T follicular helper cell (primary cell): ENCODE measurements at regions not wholly inside any gene's neighbourhood (a gene's known extent, or its start where the extent isn't known, plus 50 kb on each side); places are given as distances from the start of the nearest gene placed in this dataset.
"Not testable (repeated sequence)": the region's sequence is repeated elsewhere in the genome, so short reads cannot be mapped to it uniquely, and the experiment has no call there.

Source experiments
- DNase-seq: peaks from one replicate; pipeline ENCODE4 v3.0.0-alpha.2; 2020; ENCODE audit warnings: low read depth

- DNase-seq = no peak
These were observed 359.7 kb upstream of the ZNF32 start for GRCh38 chr10:44008270-44008916.

DNA sequence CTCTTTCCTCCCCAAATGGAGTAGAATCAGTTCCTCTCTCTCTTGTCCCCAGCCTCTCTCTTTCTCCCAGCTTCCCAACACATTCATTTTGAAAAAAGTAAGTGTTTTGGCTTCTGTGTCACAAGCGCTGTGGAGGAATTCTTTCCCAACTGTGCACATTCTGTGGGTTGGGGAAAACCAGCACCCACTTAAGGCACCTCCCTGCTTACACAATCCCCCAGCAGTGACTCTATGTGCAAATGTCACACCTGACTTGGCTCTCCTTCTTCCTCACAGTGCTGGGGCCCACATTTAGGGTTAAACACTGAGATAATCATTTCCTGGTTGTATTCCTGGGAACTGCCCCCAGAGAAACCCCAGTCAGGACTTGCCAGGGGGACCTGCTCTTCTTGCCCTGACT, 358.1 kb upstream of the ZNF32 start:
- no peak for DNase-seq

- DNase-seq = no peak
These were observed 357.1 kb upstream of the ZNF32 start for GRCh38 chr10:44005788-44006099.

DNA sequence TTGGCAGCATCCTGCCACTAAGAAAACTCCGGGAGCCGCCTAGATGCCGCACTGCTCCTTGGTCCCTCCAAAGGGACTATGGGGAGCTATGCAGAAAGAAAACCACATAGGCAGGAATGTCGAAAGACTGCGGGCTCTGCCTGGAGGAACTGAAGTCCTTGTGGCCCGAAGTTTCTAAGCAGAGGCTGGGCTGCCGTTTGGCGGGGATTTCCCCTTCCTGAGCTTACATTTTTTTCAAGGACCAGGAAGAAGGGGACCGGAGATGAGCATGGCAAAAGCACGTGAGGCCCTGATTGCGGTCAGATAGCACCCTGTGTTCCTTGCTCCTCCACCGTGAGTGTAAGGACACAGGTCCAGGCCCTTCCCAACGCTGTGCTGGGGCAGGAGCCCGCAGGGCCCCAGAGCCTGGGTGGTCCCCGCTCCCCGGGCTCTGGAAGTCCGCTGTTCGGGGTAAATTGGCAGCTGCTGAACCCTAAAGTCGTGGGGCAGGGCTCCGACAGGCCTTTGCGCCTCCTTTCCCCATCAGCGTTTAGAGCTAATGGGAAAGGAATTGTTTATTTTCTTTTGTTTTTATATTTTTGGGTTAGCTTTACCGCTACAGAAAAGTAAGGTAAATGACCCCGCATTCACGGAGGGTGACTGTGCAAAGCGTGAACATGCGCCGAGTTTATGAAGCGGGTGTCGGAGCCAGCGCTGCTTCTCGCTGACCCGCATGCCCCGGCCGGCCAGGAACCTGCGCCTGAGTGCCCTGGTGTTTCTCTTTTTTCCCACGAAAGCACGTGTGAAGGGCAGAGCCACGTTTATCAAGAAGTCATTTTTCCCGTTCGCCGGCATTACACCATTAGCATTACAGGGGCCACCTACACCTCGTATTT, 356.5 kb upstream of the ZNF32 start:
- no peak for DNase-seq

DNA sequence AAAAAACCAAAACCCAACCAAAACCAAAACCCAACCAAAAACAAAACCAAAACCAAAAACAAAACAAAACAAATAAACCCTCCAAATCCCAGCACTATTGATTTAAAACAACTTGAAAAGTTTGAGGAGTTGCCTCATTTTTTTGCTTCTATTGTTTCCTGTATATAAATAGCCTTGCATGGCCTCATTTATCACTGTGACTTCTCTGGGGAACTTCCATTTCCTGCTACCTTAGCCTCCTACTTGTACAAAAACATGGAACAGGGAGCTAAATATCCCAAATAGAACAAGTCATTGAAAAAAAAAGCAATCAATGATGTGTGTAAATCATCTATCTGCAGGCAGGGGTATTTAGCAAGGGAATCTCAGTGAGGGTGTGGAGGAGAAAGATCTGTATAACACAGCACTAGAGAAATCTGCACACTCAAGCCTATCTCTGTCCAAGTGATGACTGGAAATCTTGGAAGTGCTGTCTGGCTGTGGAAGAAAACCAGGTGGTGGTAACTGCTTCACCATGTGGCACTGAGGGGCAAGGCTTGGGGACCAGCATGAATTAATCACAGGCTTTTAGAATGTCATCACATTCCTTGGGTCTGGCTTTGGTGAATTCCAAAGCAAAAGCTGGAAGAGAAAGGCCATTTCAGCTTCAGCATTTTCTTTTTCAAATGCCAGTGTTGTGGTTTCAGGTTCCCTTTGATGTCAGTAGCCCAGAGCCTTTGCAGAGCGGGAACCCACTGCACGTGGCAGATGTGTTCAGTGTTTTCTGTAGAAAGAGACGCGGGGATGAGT, 349.5 kb upstream of the ZNF32 start:
- no peak for DNase-seq

- DNase-seq = no peak
These were observed 348.6 kb upstream of the ZNF32 start for GRCh38 chr10:43997330-43997729.

DNA sequence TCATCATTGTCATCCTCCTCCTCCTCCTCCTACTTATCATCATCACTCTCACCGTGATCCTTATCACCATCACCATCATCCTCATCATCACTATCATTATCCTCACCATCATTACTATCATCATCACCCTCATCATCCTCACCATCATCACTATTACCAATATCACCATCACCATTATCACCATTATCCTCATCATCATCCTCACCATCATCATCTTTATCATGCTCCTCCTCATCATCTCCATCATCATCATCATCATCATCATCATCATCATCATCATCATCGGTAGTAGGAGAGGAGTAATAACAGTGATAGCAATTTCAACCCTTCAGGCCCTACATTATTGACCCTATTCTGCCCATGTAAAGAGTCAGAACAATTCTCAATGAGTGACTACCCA, 345.9 kb upstream of the ZNF32 start:
- no peak for DNase-seq

- DNase-seq = not testable (repeated sequence)
These were observed 344.1 kb upstream of the ZNF32 start for GRCh38 chr10:43992816-43993215.

- no peak for DNase-seq
These were observed 337.7 kb upstream of the ZNF32 start for GRCh38 chr10:43986374-43986773.

GRCh38 chr10:43985941-43986340, 337.3 kb upstream of the ZNF32 start:
- no peak for DNase-seq

DNA sequence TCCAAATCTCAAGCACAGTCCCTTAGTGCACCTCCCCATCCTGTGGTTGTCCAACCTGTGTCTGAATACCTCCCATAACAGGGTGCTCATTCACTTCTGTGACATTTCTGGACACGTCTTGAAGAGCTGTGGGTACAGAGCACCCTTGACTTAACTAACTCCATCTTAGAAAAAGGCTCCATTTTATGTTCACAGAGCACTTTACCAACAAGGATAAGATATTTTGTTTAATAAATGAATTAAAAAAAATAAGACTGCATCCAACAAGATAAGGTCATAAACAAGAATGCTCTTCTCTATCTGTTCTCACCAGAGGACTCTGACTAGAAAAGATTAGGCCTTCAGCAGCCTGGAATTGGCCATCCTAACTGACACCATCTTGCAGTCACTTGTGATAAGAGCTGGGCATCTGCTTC, 335.2 kb upstream of the ZNF32 start:
- DNase-seq = no peak

- DNase-seq = no peak
These were observed 334.7 kb upstream of the ZNF32 start for GRCh38 chr10:43983405-43983804.

GRCh38 chr10:43982250-43982649, 333.6 kb upstream of the ZNF32 start:
- DNase-seq = no peak

DNA sequence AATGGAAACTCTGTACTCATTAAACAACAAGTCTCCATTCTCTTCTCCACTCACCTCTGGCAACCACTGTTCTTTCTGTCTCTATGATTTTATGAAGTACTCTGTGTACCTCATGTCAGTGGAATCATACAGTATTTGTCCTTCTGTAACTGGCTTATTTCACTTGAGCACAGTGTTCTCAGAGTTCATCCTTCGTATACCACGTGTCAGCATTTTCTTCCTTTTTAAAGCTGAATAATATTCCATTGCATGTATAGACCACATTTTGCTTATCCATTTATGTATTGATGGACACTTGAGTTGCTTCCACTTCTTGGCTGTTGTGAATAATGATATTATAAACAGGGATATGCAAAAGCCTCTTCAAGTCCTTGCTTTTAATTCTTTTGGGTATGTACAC, 333.0 kb upstream of the ZNF32 start:
- DNase-seq = no peak

- DNase-seq = no peak
These were observed 332.6 kb upstream of the ZNF32 start for GRCh38 chr10:43981232-43981631.

DNA sequence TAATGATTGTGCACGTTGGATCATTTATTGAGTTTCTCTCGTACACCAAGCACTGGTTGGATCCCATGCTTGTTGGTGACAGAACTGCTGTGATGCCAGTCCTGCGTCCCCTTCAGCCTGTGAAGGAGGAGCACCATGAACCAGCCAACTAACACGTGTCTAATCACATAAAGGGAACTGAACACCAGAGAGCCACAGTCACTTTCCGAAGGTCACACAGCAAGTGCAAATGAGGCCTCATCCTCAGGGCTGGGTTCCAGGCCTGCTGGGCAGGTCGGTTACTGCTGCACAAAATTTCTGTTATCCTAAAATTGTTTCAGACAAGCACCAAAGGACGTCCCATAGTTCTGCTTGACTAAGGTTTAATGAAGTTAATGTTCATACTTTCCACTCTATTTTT, 332.0 kb upstream of the ZNF32 start:
- no peak for DNase-seq

GRCh38 chr10:43980313-43980712, 331.6 kb upstream of the ZNF32 start:
- DNase-seq = no peak

- no peak for DNase-seq
These were observed 330.9 kb upstream of the ZNF32 start for GRCh38 chr10:43979551-43979950.

GRCh38 chr10:43978936-43979335, 330.3 kb upstream of the ZNF32 start:
- no peak for DNase-seq

DNA sequence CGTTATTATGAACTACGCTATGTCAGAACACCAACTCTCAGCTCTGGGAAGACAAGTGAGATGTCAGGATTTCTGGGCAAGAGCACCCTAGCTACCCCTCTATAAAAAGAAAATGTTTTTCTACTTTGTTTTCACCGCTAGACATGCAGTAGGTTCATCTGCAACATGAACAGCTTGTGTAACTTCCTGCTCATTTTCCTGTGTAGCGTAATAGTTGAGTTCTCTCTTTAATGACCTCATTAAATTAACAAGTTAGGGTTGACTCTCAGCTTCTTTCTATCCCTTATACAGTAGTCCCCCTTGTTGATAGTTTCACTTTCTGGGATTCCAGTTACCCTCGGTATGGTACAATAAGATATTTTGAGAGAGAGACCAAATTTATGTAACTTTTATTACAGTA, 329.4 kb upstream of the ZNF32 start:
- no peak for DNase-seq

DNA sequence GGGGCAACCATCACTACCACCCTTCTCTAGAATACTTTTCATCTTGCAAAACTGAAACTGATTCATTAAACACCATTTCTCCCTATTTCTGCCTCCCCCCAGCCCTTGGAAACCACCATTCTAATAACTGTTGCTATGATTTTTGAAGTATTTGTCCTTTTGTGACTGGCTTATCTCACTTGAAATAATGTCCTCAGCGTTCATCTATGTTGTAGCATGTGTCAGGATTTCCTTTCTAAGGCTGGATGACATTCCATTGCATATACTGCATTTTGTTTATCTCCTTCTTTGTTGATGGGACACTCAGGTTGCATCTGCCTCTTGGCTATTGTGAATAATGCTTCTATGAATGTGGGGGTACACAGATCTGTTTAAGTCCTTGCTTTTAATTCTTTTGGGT, 327.6 kb upstream of the ZNF32 start:
- DNase-seq = no peak

GRCh38 chr10:43973801-43974200, 325.1 kb upstream of the ZNF32 start:
- DNase-seq = no peak
